ENCODE measurements at regions not wholly inside any gene's neighbourhood (a gene's known extent, or its start where the extent isn't known, plus 50 kb on each side); places are given as distances from the start of the nearest gene placed in this dataset.

DNA sequence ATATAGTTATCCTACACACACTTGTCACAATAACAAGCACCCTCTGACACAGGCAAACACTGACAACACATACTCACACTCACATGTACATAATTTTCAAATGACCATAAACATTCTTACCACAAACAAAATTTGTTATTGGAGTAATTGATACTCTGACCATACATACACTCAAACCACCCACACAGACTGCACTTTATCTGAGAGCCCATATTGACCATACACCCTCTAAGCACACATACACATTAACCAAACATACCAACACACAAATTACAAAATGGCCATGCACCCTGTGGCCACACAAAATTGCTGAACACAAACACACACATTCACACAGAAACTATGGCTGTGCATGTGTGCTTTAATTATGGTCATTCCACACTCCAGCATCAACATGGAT is 79.1 kb upstream of the FAM120A start:
- DNase-seq (ENCODE audit: low read depth): no peak

- no peak for DNase-seq (ENCODE audit: low read depth)
These were observed 75.1 kb upstream of the FAM120A start for GRCh38 chr9:93376411-93376810.

GRCh38 chr9:93378276-93378675 is 73.2 kb upstream of the FAM120A start:
- DNase-seq (ENCODE audit: low read depth): peak; percentile 71

GRCh38 chr9:93379051-93379450 is 72.4 kb upstream of the FAM120A start:
- no peak for DNase-seq (ENCODE audit: low read depth)

GRCh38 chr9:93380410-93381060 is 71.0 kb upstream of the FAM120A start:
- peak; percentile 2 for DNase-seq (ENCODE audit: low read depth)

- no peak for DNase-seq (ENCODE audit: low read depth)
These were observed 63.7 kb upstream of the FAM120A start for GRCh38 chr9:93387791-93388190.

GRCh38 chr9:93390953-93391515 is 60.5 kb upstream of the FAM120A start:
- no peak for DNase-seq (ENCODE audit: low read depth)

DNA sequence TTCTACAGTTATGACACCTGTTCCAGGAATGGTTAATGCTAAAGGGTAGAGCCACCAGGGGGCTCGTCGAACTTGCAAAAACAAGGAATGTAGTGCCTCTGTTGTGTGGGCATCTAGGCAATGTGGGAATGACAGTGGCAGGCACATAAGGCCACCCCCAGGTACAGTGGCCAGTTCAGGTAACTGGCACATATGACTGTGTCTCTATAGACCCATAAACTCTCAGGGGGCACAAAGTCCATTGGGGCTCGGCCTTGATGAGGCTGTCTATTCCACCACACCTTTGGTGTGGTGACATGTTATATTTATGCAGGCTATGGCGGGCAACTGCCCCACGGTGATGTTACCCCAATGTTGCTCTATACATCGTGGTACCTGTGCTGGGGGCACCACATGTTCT is 59.6 kb upstream of the FAM120A start:
- DNase-seq (ENCODE audit: low read depth): no peak

DNA sequence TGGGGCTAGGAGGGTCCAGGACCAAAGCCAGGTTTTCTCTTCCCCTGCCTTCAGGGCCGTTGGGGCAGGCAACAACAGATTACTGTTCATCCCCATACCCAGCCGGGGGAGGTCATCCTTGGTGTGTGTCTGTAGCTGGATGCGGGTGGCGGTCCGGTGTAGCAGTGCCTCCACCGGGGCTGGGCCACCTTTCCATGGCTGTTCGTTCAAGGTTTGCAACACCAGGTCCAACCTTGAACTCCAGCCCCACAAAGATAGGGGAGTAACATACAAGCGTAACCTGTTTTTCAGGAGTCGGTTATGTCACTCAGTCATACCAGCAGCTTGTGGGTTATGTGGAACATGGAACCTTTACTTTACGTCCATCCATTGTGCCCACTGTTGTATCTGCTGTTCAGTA is 58.5 kb upstream of the FAM120A start:
- DNase-seq (ENCODE audit: low read depth): no peak

Data from amniotic epithelial cell (primary cell).